HG03520 (cell line): ENCODE measurements at regions not wholly inside any gene's neighbourhood (a gene's known extent, or its start where the extent isn't known, plus 50 kb on each side); places are given as distances from the start of the nearest gene placed in this dataset.
"Not testable (repeated sequence)": the region's sequence is repeated elsewhere in the genome, so short reads cannot be mapped to it uniquely, and the experiment has no call there.

Experiments
- ATAC-seq: cut with Tn5 transposase; IDR thresholded peaks from one replicate; pipeline ENCODE4 v1.9.1; 2021; ENCODE audit warnings: mild to moderate bottlenecking, moderate library complexity; ENCODE audit not compliant: unreplicated experiment

GRCh38 chr14:106163812-106164211 lies 637.4 kb downstream of the TMEM121 start:
- not testable (repeated sequence) for ATAC-seq

GRCh38 chr14:106166232-106166631 lies 639.8 kb downstream of the TMEM121 start:
- no peak for ATAC-seq

GRCh38 chr14:106166650-106167204 lies 640.3 kb downstream of the TMEM121 start:
- no peak for ATAC-seq

GRCh38 chr14:106170163-106170658 lies 643.8 kb downstream of the TMEM121 start:
- not testable (repeated sequence) for ATAC-seq

- ATAC-seq = no peak
Observed at GRCh38 chr14:106174206-106174605, 647.8 kb downstream of the TMEM121 start.

GRCh38 chr14:106177266-106178246 lies 651.2 kb downstream of the TMEM121 start:
- not testable (repeated sequence) for ATAC-seq

- no peak for ATAC-seq
Observed at GRCh38 chr14:106179761-106180160, 653.4 kb downstream of the TMEM121 start.

- ATAC-seq = not testable (repeated sequence)
Observed at GRCh38 chr14:106184771-106185170, 658.4 kb downstream of the TMEM121 start.

GRCh38 chr14:106185174-106185836 lies 658.9 kb downstream of the TMEM121 start:
- ATAC-seq = not testable (repeated sequence)

GRCh38 chr14:106185837-106186233 lies 659.5 kb downstream of the TMEM121 start:
- no peak for ATAC-seq

GRCh38 chr14:106187216-106187615 lies 660.8 kb downstream of the TMEM121 start:
- ATAC-seq = no peak

GRCh38 chr14:106192701-106193100 lies 666.3 kb downstream of the TMEM121 start:
- not testable (repeated sequence) for ATAC-seq

- ATAC-seq = not testable (repeated sequence)
Observed at GRCh38 chr14:106196459-106196858, 670.1 kb downstream of the TMEM121 start.

GRCh38 chr14:106197264-106197663 lies 670.9 kb downstream of the TMEM121 start:
- ATAC-seq = not testable (repeated sequence)

- no peak for ATAC-seq
Observed at GRCh38 chr14:106199097-106199496, 672.7 kb downstream of the TMEM121 start.

GRCh38 chr14:106200541-106201315 lies 674.3 kb downstream of the TMEM121 start:
- no peak for ATAC-seq

- ATAC-seq = no peak
Observed at GRCh38 chr14:106201376-106201775, 675.0 kb downstream of the TMEM121 start.

- no peak for ATAC-seq
Observed at GRCh38 chr14:106203438-106203837, 677.1 kb downstream of the TMEM121 start.

- ATAC-seq = no peak
Observed at GRCh38 chr14:106204063-106204462, 677.7 kb downstream of the TMEM121 start.

GRCh38 chr14:106207316-106207715 lies 680.9 kb downstream of the TMEM121 start:
- no peak for ATAC-seq
